ENCODE measurements at regions not wholly inside any gene's neighbourhood (a gene's known extent, or its start where the extent isn't known, plus 50 kb on each side); places are given as distances from the start of the nearest gene placed in this dataset.

GRCh38 chr5:75831561-75831960 lies 114.3 kb upstream of the POC5 start:
- ATAC-seq (no peak), FAIRE-seq (no peak), DNase-seq (ENCODE audit: low read depth, low spot score) (no peak)
- Histone ChIP-seq H3K36me3 (ENCODE audit: control insufficient read depth in 2 of 2, insufficient read depth in 2 of 2, low read length in 1 of 2) (no peaks in the 10 kb centered on the region), H3K27ac (ENCODE audit: control insufficient read depth, insufficient read depth) (no peak overlapping the region), H3K4me3 (no peak overlapping the region), H3K9me3 (replicated peaks; ENCODE audit: control insufficient read depth, insufficient read depth, low read length) (no peaks in the 10 kb centered on the region; the same call in 2 of the 3 replicates), H3K9ac (ENCODE audit: control insufficient read depth, insufficient read depth, low read length) (no peak overlapping the region), H3K4me1 (ENCODE audit: control insufficient read depth, insufficient read depth, low read length) (no peaks in the 10 kb centered on the region), H3K4me2 (ENCODE audit: control insufficient read depth, insufficient read depth) (no peak overlapping the region), H2AFZ (ENCODE audit: control insufficient read depth, low read depth, low read length) (no peak overlapping the region), H3K27me3 (replicated peaks in 1 of 2; ENCODE audit: control insufficient read depth in 2 of 2, insufficient read depth in 2 of 2, low read length in 1 of 2) (no peaks in the 10 kb centered on the region), H4K20me1 (ENCODE audit: control insufficient read depth, insufficient read depth) (no peaks in the 10 kb centered on the region), H3K79me2 (ENCODE audit: control insufficient read depth, insufficient read depth, low read length) (no peaks in the 10 kb centered on the region)
- WGBS (ENCODE audit: insufficient coverage, insufficient replicate concordance, low lambda C conversion rate, missing lambda C conversion rate): 71% methylated on average over 11 of the region's 11 CpGs
- intact Hi-C loops (cut with micrococcal nuclease; ENCODE audit: unreplicated experiment) (no loop called here), in situ Hi-C loops (cut with MboI) (no loop called here)
- CTCF ChIA-PET: no interaction called here
- TF ChIP-seq RCOR1 (conservative IDR thresholded peaks at IDR 0.05; ENCODE audit: low read depth, low read length) (no peak), NFYB (IDR thresholded peaks at IDR 0.05; ENCODE audit: insufficient read depth, low read depth, low read length) (no peak), RB1 (IDR thresholded peaks at IDR 0.05; ENCODE audit: borderline replicate concordance) (no peak), PRDM15 (CRISPR knock-in tag; IDR thresholded peaks at IDR 0.05) (no peak), NFXL1 (IDR thresholded peaks at IDR 0.05; ENCODE audit: borderline replicate concordance) (no peak), POU2F2 (IDR thresholded peaks at IDR 0.05; ENCODE audit: borderline replicate concordance, low read depth, low read length) (no peak), RBBP5 (conservative IDR thresholded peaks at IDR 0.05) (no peak), STAT1 (conservative IDR thresholded peaks at IDR 0.05) (no peak), JUNB (IDR thresholded peaks at IDR 0.05) (no peak), CTCF (IDR thresholded peaks at IDR 0.05 in 2 of 3, conservative IDR thresholded peaks at IDR 0.05 in 1 of 3; ENCODE audit: control insufficient read depth in 2 of 3, extremely low read depth in 1 of 3, insufficient read depth in 1 of 3, low read depth in 3 of 3, low read length in 3 of 3) (no peak), NR2C2 (IDR thresholded peaks at IDR 0.05; ENCODE audit: borderline replicate concordance, control insufficient read depth, insufficient read length, low read depth) (no peak), CHD2 (IDR thresholded peaks at IDR 0.05; ENCODE audit: borderline replicate concordance, low read depth, low read length) (no peak), ZNF217 (IDR thresholded peaks at IDR 0.05) (no peak), CEBPB (IDR thresholded peaks at IDR 0.05; ENCODE audit: borderline replicate concordance in 1 of 2, low read depth in 2 of 2, low read length in 2 of 2) (no peak)
- TF ChIP-seq, protein P1, sequence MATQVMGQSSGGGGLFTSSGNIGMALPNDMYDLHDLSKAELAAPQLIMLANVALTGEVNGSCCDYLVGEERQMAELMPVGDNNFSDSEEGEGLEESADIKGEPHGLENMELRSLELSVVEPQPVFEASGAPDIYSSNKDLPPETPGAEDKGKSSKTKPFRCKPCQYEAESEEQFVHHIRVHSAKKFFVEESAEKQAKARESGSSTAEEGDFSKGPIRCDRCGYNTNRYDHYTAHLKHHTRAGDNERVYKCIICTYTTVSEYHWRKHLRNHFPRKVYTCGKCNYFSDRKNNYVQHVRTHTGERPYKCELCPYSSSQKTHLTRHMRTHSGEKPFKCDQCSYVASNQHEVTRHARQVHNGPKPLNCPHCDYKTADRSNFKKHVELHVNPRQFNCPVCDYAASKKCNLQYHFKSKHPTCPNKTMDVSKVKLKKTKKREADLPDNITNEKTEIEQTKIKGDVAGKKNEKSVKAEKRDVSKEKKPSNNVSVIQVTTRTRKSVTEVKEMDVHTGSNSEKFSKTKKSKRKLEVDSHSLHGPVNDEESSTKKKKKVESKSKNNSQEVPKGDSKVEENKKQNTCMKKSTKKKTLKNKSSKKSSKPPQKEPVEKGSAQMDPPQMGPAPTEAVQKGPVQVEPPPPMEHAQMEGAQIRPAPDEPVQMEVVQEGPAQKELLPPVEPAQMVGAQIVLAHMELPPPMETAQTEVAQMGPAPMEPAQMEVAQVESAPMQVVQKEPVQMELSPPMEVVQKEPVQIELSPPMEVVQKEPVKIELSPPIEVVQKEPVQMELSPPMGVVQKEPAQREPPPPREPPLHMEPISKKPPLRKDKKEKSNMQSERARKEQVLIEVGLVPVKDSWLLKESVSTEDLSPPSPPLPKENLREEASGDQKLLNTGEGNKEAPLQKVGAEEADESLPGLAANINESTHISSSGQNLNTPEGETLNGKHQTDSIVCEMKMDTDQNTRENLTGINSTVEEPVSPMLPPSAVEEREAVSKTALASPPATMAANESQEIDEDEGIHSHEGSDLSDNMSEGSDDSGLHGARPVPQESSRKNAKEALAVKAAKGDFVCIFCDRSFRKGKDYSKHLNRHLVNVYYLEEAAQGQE (IDR thresholded peaks at IDR 0.05; ENCODE audit: low read depth, low read length): no peak
- SMC1A ChIA-PET (ENCODE audit: uncharacterized antibody, unreplicated experiment): no interaction called here
- RAD21 ChIA-PET (ENCODE audit: unreplicated experiment): no interaction called here
- POLR2A ChIA-PET: no interaction called here
- no TSS peak for BruUV-seq (replicated peaks)
